GM18909 (cell line): ENCODE measurements at regions not wholly inside any gene's neighbourhood (a gene's known extent, or its start where the extent isn't known, plus 50 kb on each side); places are given as distances from the start of the nearest gene placed in this dataset.

ENCODE experiments used
- ATAC-seq: cut with Tn5 transposase; IDR thresholded peaks from one replicate; pipeline ENCODE4 v1.9.1; 2021; ENCODE audit warnings: mild to moderate bottlenecking; ENCODE audit not compliant: unreplicated experiment, poor library complexity

DNA sequence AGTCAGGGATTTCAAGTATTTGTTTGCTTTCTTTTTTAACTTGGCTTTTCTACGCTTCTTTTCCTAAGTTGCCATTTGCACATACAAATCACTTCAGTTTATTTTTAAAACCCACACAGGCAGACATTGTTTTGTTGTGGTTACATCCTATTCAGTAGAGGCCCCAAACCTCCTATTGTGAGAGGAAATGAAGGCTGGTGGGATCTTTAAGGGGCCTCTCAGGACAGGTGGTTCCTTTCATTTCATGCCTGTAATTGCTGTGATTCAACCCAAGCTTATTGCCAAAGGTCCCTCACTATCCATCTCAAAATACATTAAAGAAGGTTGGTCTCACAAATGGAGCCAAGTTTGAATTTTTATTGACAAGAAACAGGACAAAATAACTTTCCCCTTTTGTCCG is 257.1 kb downstream of the ADAMTS20 start:
- no peak for ATAC-seq

DNA sequence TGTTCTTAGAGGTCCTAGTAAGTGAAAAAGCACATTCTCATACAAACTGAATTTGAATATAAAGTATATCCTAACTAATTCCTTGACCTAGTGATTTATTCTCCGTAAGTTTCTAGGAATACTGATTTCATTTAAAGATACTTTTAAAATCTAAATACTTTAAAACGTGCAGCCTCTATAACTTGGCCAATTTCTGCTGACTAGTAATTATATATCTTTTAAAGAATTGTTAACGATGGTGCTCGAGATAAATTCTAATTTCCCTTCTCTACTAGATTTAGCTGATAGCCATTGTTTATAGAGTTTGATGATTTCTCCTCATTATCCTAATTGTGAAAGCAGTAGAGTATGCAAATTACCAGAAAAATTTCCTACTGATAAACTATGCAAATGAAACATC is 257.9 kb downstream of the ADAMTS20 start:
- no peak for ATAC-seq

DNA sequence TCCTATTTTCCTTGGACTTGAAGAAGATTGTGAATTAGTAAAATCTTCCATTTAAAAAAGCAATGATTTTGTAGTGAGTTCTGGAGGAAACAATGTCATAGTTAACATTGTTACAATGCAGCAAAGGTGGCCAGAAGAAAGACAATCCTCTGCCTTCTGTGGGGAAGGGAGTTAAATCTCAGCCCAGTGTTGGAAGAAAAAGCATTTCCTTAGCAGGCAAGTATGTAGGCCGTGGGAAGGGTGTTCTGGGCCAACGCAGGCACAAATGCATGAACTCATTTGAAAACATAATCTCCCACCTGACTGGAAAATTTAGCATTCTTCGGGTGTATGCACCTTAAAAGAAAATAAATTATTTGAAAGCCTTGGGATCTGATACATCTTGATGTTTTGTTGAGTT is 258.6 kb downstream of the ADAMTS20 start:
- ATAC-seq: no peak

DNA sequence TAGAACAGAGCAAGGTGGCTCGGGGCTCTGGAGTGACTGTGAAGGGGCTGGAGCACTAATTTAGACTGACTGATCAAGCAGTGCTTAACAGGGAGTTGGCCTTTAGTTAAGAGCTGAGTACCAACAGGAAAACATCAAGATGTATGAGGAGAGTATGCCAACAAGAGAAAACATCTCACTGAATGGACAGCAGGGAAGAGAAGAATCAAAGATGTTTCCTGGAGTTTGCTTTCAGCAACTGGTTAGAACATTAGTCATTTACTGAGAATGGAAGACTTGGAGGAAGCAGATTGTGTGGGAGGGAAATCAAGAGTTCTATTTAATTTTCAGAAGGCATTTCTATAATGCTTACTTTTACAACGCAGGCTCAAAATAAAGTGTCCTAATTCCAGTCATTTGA is 259.3 kb downstream of the ADAMTS20 start:
- ATAC-seq: no peak

DNA sequence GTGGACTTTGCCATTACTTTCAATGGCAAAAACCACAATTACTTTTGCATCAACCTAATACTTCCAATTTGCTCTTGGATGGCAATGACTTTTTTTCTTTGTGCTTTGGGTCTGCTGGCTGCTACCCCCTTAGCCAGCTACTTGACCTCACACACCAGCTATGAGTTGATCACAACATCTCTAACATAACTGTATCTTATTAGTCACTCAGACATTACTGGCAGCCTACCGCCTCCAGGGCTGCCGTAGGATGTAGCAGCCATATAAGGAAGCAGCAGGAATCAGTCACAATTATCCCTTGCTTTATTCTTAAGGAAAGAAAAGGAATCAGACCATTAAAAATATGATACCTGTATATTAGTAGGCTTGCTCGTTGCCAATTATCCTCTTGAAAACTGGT is 260.5 kb downstream of the ADAMTS20 start:
- no peak for ATAC-seq

DNA sequence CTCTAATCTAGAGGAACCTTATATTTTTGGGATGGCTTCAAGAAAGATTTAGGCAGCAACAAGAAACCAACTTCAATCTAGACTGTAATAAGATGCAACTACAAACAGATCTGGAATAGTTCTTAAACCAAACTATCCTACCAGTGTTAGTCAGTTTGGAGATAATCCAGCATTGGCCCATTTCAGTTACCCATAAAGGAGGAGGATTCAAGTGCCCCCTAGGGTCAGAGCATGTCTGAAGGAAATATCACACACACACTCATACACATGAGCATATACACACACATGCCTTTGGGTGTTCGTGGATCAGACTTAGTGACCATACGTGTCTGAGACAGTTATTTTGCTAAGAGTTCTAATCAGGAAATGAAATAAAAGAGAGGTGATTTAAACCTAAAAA is 261.2 kb downstream of the ADAMTS20 start:
- no peak for ATAC-seq

DNA sequence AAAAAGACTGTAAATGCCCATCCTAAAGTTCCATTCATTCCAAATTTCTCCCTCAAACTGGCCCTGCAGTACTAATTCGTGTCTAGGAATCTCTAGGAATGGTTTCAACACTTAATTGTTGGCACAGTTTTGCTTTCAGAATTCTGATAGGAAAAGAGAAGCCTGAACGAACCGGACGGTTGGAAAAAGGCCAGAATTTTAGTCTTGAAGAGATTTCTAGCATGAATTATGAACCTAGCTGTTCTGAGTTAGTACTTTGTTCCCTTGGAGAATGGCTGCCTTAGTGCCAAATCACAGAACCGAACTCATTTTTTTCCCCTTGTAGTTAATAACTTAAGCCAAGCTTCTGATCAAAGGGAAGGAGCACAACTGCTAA is 262.6 kb downstream of the ADAMTS20 start:
- no peak for ATAC-seq

DNA sequence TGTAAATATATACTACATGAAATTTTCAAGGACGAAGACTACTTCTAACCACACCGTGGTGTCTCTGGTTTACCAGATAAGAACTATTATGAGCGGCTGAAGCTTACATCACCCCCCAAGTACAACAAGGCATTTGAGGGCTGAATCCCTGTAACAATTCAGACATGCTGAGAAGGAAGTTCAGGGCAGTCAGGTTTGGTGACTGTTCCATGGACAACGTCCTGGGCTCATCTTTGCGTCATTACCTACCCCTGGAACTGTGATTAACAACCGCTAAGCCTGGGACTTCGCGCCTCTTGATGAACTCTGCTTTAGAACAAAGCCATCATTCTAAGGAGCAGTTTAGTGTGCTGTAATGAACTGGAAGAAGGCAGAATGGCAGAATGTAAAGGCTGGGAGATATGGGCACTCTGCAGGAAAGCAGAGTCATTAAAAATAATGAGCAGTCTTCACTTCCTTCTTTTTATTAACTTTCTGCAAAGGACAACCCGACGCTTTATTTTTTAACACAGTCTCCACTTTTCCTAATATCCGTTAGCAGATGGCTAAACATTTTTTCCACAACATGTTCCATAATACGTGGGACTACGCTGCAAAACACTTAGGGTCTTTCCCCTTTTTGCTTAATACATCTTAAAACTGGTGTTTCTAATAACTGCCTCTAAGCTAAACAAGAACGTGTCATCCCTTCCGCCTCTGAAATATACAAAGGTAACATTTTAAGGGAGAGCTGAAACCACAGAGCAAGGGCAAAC is 263.2 kb downstream of the ADAMTS20 start:
- ATAC-seq: no peak

DNA sequence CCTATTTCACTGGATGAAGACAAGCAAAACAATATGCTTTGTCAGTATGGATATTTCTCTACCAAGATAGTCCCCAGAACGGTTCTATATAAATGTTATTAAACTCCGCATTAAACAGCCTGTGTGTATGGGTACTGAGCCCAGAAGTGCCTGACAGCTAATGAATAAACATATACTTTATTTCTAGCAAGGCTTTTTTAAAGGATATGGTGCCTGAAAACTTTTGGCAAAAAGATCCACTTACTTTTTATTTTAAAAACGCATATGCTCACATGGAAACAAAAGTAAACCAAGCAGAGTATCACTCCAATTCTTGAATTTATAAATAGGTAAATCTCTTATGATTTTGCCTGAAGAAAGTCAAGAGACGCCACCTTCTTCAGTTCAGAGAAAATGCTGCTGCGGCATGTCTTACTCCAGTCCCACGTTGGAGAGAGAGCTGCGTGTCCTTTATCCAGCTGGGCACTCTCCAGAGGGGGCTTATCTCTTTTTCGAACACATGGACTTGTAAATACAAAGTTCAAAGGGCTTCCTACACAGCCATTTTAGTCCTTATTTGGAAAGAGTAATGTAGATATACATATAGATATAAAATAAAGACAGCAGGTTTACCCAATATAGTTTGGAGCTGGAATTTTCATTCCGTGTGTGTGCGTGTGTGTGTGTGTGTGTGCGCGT is 264.2 kb downstream of the ADAMTS20 start:
- ATAC-seq: no peak

DNA sequence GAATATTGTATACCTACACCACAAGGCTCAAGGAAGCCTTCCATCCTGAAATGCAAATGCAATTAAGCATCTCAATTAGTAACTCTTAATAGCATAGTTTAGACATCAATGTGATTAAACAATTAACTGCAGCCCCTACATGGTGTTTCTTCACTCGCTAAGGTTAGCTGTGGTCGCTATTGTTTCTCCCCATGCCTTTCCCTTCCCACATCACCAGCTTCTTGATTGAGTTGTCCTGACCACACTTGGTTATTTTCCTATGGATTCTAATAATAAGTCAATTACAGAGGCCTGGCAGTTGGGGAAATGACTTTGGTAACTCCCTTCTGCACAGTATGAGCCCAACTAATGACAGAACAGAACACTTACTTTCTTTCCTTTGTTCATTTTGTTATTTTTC is 265.0 kb downstream of the ADAMTS20 start:
- ATAC-seq: no peak

DNA sequence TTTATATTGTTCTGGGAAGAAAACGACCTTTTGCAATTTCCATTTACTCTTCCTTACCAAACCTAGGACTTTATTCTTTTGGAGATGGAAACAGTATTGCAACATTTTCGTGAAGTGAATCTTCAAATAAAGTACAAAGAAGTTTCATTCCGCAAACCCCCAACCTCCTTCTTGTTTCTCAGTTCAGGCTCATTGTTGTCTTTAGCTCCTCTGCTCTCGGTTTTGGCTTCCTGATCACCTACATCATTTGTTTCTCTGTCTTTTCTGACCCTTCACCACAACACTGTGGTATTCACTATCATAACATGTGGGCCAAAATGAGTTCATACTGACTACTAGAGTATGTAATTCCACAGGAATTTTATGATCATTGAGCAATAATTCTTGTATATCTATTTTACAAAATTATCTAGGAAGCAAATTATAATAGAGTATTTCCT is 266.8 kb downstream of the ADAMTS20 start:
- no peak for ATAC-seq

DNA sequence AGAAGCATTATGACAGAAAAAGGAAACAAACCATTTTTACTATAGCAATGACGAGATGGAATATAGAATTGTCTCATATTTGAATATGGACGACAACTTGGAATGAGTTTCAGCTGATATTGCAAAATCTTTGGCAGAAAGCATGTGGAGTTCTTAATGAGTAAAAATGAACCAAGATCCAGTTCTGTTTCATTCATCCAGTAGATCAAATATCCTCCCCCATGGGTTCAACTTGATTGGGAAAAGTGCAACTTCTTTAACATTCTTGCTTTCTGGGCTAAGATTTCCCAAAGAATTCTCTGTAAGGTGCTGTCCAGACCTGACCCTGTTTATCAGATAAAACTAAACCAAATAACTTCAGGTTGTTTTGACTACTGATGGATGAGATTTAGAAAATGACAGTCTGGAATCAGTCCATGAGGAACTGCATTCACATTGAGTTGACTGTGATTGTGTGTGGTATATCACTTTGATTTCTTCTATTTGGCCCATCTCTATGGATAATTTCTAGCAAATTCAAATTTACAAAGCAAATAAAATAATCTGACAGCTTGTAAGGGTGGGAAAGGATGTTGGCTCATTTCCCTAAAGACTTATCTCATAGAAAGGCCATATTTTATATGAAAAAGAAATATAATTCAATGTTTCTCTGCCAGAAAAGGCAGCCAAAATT is 267.4 kb downstream of the ADAMTS20 start:
- ATAC-seq: no peak

DNA sequence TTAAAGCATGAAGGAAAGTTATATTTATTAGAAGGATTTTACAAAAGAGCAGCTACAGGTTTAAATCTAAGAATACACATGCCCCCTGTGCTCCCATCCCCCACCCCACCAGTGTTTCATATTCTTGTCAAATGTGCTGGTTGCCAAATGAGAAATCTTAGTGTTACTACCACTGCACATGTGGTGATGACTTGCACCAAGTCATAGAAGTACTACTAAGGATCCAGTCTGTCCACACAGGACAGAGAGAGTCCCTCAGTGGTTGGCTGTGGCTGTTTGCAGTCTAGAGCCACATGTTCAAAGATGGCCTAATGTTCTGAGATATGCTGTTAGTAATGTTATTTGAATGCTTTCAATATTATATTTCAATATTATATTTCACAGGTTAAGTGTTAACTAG is 268.8 kb downstream of the ADAMTS20 start:
- no peak for ATAC-seq

DNA sequence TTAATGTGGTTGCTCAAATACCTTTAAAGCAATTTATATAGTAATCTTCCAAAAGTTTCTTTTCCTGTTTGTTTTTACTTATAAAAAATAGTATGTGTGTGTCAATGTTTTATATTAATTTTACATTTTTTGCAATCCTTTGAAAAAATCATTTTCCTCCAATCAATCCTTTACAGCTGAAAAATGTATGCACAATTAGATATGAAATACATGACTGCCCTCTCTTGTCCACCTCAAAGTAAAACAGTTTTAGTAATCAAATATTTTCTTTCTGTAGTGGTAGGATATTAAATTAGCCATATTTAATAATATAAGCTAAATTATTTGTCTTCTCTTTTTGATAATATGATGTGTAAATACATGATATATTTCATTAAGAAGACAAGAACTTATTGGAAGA is 269.9 kb downstream of the ADAMTS20 start:
- no peak for ATAC-seq

DNA sequence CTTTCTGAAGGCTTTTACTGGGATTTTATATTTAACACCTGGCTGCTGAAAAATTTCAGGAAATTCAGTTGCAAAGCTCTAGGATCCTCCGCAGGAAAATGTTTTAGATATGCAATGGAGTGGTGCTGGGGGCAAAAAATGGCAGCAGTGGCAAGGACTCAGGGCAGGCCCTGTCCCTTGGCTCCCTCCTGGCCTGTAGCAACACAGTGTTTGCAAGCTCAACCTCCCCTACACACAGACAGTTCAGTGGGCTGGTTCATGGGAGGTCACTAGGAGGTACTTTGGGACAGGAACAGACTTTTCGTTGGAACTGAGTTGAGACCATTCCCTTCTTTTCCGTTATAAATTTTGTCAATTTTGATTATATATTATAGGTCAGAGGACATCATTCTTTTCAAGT is 270.4 kb downstream of the ADAMTS20 start:
- no peak for ATAC-seq

DNA sequence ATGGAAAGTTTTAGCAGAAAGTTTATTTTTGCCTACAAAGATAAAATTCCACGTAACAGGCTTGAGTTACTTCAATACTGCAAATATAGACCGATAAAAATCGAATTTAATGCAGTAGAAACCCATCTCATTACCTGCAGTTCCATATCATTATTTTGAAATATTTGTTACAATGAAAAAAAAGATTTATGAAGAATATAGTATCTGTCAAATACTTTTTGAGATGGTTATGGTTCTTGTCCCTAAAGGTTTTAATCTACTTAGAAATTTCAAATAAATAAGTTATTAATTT is 273.5 kb downstream of the ADAMTS20 start:
- ATAC-seq: no peak

DNA sequence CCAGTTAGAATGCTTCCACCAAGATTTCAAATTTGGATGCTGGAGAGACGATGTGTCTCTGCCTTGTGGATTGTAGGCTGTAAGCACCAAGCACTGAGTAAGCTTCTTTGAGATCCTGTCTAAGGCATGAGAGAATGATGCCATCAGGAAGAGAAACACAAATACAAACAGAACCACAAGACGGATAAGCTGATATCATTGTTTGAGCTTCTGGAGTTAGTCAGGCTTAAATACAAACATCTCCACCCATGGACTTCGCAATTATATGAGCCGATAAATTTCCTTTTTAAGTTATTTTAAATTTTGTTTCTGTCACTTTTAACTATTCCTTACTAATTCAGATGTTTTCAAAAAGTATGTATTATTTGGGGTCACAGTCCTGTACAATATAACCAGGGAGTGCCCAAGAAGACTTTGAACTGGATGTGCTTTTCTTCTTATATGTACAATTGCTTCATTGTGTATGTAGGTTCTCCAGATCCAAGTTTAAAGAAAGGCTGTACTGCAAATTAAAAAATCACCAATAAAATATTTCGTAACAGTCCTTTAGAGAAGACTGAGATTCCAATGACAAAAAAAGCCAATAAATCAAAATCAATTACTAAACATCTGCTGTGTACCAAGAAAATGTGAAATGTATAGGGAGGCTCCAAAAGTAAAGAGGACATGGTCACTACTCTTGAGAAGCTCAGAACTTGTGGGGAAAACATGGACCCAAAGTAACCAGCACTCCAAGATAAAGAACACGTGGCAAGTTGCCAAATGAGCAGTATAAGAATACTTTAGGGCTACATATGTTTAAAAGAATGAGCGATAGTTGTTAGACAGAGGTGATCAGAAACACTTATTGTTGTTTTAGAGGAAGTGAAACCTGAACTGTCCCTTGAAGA is 274.1 kb downstream of the ADAMTS20 start:
- ATAC-seq: peak; percentile 92

DNA sequence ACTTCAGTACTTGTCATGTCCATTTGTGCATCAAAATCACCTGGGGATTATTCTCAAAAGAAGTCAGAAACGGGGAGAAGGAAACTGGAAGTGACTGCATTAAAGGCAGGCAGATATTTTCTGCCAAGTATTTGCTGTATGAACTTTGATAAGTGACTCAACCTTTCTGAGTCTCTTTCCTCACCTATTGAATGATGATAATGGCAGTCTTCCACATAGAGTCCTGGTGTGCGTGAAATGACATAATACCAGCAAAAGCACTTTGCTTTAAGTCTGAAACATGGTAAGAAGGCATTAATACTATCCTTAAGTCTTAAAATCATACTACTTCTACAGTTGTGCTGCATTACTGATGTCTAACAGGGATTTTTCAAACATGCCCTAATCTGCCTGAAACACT is 278.5 kb downstream of the ADAMTS20 start:
- no peak for ATAC-seq

DNA sequence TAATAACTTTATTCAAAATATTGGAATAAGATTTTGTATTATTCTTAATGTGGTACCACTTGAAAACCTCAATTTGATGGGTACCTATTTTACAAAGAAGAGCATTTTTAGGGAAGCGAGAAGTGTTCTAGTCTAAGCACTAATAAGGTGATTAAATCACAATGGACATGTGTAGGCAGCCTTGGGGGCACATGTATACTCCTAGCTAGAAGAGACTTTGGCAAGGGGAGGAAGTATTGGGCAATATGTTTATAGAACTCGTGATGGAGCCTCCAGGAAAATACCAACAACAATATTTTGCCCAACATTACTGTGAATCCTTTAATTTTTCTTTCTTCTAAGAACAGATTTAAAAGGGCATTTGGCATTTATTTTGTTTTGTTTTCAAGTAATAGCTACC is 280.3 kb downstream of the ADAMTS20 start:
- ATAC-seq: no peak

DNA sequence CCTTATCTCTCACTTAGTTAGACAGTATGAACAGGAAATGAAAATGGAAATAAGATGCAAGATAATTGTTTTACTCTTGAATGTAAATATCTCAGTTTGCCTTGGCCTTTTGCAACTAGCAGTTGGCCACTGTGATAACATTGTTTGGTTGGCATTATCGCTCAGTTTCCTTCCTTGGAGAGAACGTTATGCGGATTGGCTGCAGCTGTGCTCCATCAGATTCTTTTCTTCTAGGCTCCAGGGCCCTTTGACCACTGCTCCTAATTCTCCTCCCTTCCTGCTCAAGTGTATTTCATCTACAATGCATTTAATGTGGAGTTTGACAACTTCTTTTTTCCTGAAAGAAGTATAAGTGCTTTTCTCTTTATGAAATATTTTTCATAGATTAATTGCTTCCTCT is 284.2 kb downstream of the ADAMTS20 start:
- ATAC-seq: no peak

DNA sequence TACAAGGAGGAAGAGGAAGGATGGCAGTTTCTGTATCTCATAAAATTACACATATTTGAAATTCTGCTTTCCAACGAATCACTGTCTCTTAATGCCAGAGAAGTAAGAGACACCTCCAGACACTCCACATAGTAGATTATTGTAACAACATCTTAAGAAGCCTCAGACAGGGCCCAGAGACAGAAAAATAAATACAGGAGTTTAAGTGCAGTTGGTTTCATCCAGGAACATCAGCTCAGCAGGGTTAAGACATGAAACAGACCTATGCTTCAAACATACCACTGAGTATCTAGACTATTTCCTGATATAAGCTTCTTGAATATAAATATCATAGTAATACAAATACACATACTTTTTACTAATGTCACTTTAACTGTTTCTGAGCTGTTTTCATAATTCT is 290.3 kb downstream of the ADAMTS20 start:
- ATAC-seq: no peak
